ENCODE measurements at regions not wholly inside any gene's neighbourhood (a gene's known extent, or its start where the extent isn't known, plus 50 kb on each side); places are given as distances from the start of the nearest gene placed in this dataset.
A peak's percentile ranks its signal among the peaks of the same experiment; 100 is the strongest.

- DNase-seq = no peak
Measured at GRCh38 chr11:37689951-37690350, 1091.9 kb upstream of the RAG2 start.

DNA sequence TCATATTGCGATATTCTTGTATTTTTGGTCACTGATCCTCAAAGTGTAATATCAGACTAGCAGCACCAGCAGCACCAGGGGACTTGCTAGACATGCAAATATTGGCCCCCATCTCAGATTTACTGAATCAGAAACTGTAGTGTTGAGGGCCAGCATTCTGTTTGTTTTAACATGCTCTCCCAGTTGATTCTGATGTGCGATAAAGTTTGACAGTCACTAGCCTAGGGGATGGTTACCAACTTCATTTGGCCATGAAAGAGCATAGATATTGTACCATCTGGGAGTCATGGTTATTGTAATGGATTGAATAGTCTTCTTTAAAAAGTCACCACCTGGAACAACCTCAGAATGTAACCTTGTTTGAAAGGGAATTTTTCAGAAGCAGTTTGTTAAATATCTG, 1090.4 kb upstream of the RAG2 start:
- DNase-seq = no peak

DNA sequence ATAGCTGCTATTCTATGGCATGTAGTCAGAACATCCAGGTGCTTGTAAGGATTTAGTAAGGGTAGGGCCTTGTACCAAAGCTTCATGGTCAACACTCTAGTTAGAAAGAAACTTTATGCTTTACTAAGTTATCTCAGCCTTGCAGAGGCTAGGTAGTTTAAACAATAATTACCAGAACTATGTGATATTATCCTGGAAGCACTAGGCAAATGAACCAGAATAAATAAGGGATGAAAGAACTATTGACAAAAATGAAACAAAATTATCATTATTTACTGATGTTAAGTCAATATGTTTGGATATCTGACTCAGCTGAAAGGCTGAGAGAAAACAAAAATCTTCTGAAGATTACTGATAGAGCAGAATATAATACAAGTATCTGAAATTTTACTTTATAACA, 1089.1 kb upstream of the RAG2 start:
- DNase-seq = no peak

- no peak for DNase-seq
Measured at GRCh38 chr11:37671321-37671720, 1073.3 kb upstream of the RAG2 start.

- no peak for DNase-seq
Measured at GRCh38 chr11:37666960-37667359, 1068.9 kb upstream of the RAG2 start.

DNA sequence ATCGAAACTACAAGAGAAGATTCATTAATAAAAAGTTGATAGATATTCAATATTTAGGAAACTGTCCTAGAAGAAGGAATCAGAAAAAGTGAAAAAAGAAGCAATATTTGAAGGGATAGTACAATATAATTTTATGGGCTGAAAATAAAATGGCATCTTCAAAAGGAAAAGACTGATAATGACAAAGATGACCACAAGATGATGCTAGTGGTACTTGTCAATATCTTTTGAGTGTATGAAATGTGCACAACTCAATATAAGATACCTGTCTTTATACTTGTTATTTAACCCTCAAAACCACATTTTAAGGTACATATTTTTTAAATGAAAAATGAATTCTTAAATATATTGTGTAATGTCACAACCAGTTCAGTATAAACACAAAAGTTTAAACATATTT, 1059.6 kb upstream of the RAG2 start:
- DNase-seq = peak; percentile 3

GRCh38 chr11:37647767-37648166, 1049.7 kb upstream of the RAG2 start:
- DNase-seq = no peak

DNA sequence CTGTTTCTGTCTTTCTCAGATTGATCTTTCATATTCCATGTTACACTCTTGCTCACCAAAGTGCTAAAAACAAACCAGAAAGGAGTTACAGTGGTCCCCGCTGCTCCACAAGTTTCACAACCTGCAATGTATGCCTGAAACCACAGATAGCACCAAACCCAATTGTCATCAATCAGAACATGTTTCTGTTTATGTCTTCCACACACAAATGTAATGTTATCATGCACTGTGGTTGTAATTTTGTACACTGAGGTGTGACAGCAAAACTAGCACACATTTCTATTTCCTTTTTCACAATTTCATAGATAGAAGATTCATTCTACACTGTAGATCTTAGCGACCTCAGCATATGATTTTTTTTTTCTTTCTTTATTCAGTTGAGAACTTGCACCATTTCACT, 1045.9 kb upstream of the RAG2 start:
- DNase-seq = no peak

- no peak for DNase-seq
Measured at GRCh38 chr11:37642296-37642695, 1044.3 kb upstream of the RAG2 start.

DNA sequence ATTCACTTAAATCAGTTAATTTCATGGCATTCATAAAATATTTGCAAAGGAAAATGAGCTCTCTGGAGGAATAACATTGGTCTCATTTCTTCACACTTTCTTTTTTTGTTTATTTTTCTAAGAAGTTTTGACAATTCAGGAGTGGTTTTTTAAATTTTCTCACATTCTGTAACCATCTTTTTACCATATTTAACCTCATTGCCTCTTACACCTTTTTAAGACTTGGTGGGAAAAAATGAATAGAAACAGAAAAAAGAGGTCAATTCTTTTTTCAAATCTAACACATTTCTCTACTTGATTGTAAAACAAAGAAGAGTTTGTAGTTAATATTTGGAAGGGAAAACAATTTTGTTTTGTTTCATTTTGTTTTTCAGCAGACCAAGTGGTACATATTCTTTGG, 1034.7 kb upstream of the RAG2 start:
- DNase-seq = no peak

DNA sequence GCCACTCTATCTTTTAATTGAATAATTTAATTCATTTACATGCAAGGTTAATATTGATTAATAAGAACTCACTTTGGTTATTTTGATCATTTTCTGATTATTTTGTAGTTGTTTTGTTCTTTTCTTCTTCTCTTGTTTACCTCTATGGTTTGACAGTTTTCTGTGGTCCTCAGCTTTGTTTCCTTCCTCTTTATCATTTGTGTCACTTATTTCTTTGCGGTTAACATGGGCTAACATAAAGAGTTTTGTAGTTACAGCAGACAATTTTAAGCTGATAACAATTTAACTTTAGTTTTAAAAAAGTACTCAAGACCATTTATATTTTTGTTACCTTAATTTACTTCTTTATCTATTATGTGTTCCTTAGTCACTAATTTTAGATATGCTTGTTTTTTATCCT, 1032.8 kb upstream of the RAG2 start:
- no peak for DNase-seq

DNA sequence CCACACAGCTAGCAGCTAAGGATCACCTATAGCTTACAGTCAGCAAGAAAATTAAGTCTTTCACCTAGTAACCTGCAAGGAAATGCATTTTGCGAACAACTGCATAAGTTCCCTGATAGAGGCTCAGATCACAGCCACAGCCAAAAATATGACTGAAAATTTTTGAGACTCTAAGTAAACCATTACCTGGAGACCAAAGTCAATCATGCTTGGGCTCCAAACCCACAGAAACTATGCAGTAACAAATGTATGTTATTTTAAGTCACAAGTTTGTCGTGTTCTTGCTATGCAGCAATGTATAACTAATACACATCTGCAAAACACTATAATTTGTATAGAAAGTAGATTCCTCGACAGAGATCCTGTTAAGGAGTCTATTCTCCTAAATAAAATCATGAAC, 1025.7 kb upstream of the RAG2 start:
- DNase-seq = no peak

DNA sequence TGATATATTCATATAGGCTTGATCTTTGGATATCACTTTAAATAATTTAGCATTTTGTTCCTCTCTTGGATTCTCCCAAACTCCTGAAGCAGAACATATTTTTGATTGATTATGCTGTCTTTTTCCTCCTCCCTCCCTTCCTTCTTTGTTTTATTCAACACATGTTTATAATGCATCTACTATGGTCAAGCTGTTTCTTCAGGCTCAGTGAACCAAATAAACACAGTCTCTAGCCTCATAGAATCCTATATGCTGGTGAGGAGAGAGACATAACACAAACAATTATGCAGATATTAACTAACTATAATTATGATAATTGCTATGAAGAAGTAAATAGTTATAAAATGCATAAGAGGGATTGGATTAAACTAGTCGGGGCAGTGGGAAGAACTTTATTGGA, 1023.6 kb upstream of the RAG2 start:
- no peak for DNase-seq

GRCh38 chr11:37616291-37616690, 1018.3 kb upstream of the RAG2 start:
- DNase-seq = no peak

GRCh38 chr11:37613031-37613430, 1015.0 kb upstream of the RAG2 start:
- DNase-seq = no peak

- DNase-seq = no peak
Measured at GRCh38 chr11:37612146-37612545, 1014.1 kb upstream of the RAG2 start.

DNA sequence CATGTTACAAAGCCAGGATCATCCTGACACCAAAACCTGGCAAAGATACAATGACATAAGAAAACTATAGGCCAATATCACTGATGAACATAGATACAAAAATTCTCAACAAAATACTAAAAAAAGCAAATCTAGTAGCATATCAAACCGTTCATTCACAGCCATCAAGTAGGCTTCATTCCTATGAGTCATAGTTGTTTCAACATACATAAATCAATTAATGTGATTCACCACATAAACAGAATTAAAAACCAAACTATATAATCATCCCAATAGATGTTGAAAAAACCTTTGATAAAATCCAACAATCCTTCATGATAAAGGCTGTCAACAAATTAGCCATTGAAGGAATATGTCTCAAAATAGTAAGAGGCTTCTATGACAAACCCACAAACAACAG, 1007.2 kb upstream of the RAG2 start:
- no peak for DNase-seq

- DNase-seq = no peak
Measured at GRCh38 chr11:37598381-37598780, 1000.3 kb upstream of the RAG2 start.

DNA sequence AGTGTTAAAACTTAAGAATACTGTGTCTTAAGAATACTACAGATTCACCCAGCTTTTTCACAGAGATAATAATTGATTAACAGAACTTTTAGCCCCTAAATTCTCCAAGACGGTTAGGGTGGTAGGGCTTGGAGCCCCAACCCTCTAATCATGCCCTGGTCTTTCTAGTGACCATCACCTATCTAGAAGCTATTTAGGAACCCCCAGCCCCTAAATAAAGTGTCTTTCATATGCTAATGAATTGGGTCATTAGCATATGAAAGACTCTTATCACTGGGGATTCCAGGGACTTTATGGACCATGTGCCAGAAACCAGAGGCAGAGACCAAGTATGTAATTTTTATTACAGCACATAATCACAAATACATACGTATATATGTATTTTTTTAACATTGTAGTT, 999.7 kb upstream of the RAG2 start:
- DNase-seq = no peak

- no peak for DNase-seq
Measured at GRCh38 chr11:37595845-37596244, 997.8 kb upstream of the RAG2 start.

DNA sequence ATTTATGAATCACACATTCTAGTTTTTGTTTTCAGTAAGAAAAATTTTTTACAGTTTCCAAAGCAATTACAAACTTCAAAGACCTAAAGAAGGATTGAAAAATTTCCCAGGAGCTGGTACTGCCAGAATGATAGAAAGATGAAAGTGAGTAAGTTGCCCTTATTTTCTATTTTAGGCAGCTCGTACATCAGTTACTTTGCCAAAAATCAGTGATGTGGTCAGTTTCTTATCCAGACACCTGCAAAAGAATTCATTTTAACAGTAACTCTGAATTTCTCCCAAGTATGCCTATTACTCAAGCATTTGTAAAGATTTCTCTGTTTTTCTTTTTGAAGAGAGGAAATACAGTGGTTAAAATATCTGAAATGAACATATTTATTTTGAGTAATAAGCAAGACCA, 976.3 kb upstream of the RAG2 start:
- DNase-seq = no peak

GRCh38 chr11:37572491-37573171, 974.6 kb upstream of the RAG2 start:
- no peak for DNase-seq

GRCh38 chr11:37571246-37571645, 973.2 kb upstream of the RAG2 start:
- DNase-seq = no peak

DNA sequence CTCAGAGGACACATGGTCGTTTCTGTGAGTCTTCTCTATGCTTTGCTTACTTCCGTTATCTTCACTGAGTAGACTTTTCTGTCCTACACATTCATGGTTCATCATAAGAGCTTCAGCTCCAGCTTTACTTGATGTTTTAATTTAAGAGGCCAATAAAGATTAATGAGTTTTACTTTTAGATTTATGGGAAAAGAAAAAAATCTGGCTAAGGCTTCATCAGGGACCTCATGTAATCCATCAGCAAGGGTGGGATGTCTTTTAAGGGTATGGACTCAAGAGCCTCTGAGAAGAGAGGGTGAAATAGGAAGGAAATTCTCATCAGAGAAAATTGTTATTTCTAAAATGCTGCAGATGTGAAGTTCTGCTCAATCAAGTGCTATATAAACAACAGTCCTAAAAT, 963.0 kb upstream of the RAG2 start:
- no peak for DNase-seq

- DNase-seq = no peak
Measured at GRCh38 chr11:37560346-37560745, 962.3 kb upstream of the RAG2 start.

Measured in hematopoietic multipotent progenitor cell treated with erythropoietin and hydrocortisone succinate and interleukin-3 and kit ligand, for 8 days (in vitro differentiated cells).